Mesendoderm (in vitro differentiated cells): ENCODE measurements at regions not wholly inside any gene's neighbourhood (a gene's known extent, or its start where the extent isn't known, plus 50 kb on each side); places are given as distances from the start of the nearest gene placed in this dataset. TPM values are rescaled to one million over a fixed set of nuclear protein-coding genes. Genes with fewer than 3 reads are reported as not detected.

Experiments
- DNase-seq: peaks from one replicate; pipeline ENCODE4 v3.0.0; 2013
- H2AK5ac ChIP-seq: 2 replicates; pipeline ENCODE4 v1.6.1; 2013; ENCODE audit warnings: low read length, inconsistent platforms
- H2BK120ac ChIP-seq: 2 replicates; pipeline ENCODE4 v1.6.1; 2013; ENCODE audit warnings: low read depth, mild to moderate bottlenecking, low read length, moderate library complexity, mixed read lengths
- H2BK15ac ChIP-seq: replicated peaks from 2 replicates; pipeline ENCODE4 v1.6.1; 2013; ENCODE audit warnings: low read depth, mild to moderate bottlenecking, moderate library complexity
- H2BK5ac ChIP-seq: 2 replicates; pipeline ENCODE4 v1.6.1; 2013; ENCODE audit warnings: low read length, inconsistent platforms
- H3K18ac ChIP-seq: 2 replicates; pipeline ENCODE4 v1.6.1; 2013; ENCODE audit warnings: mild to moderate bottlenecking, low read length, mixed read lengths
- H3K23ac ChIP-seq: one replicate; pipeline ENCODE4 v1.6.1; 2013; ENCODE audit warnings: low read length
- H3K27ac ChIP-seq: 2 replicates; pipeline ENCODE4 v1.5.1; 2013; ENCODE audit warnings: low read depth, mild to moderate bottlenecking, inconsistent platforms, low read length, moderate library complexity
- H3K27me3 ChIP-seq: 2 replicates; pipeline ENCODE4 v1.6.1; 2013; ENCODE audit warnings: low read length, control low read depth, mild to moderate bottlenecking, inconsistent platforms; ENCODE audit not compliant: insufficient read depth, poor library complexity
- H3K36me3 ChIP-seq: 2 replicates; pipeline ENCODE4 v1.6.1; 2013; ENCODE audit warnings: low read length, inconsistent platforms; ENCODE audit not compliant: control insufficient read depth, insufficient read depth
- H3K4ac ChIP-seq: one replicate; pipeline ENCODE4 v1.6.1; 2013; ENCODE audit warnings: low read depth, mild to moderate bottlenecking, low read length, moderate library complexity
- H3K4me1 ChIP-seq: 2 replicates; pipeline ENCODE4 v1.6.1; 2013; ENCODE audit warnings: low read depth, low read length, inconsistent platforms; ENCODE audit not compliant: control insufficient read depth
- H3K4me2 ChIP-seq: 2 replicates; pipeline ENCODE4 v1.6.1; 2013; ENCODE audit warnings: low read length
- H3K4me3 ChIP-seq: 2 replicates; pipeline ENCODE4 v1.5.1; 2013; ENCODE audit warnings: mild to moderate bottlenecking, low read length
- H3K56ac ChIP-seq: one replicate; pipeline ENCODE4 v1.6.1; 2013; ENCODE audit warnings: low read length
- H3K79me1 ChIP-seq: 2 replicates; pipeline ENCODE4 v1.6.1; 2013; ENCODE audit warnings: low read length, inconsistent platforms
- H3K79me2 ChIP-seq: 2 replicates; pipeline ENCODE4 v1.6.1; 2013; ENCODE audit warnings: mild to moderate bottlenecking, low read length; ENCODE audit not compliant: control insufficient read depth, insufficient read depth
- H3K9ac ChIP-seq: 2 replicates; pipeline ENCODE4 v1.6.1; 2013; ENCODE audit warnings: low read length, inconsistent platforms
- H4K5ac ChIP-seq: one replicate; pipeline ENCODE4 v1.6.1; 2013; ENCODE audit warnings: low read length
- H4K8ac ChIP-seq: one replicate; pipeline ENCODE4 v1.6.1; 2013; ENCODE audit warnings: low read depth, mild to moderate bottlenecking, control low read depth, low read length, moderate library complexity
- WGBS: extraction: QIAGEN DNeasy Blood & Tissue Kit; methylation state at CpG from one replicate; pipeline ENCODE4 v1.1.7; 2013; ENCODE audit warnings: low lambda C conversion rate, missing lambda C conversion rate; ENCODE audit not compliant: insufficient coverage; ENCODE audit errors: extremely low coverage; 5-methylcytosine and 5-hydroxymethylcytosine counted together
- small RNA-seq: library from polyadenylated mRNA; stranded (forward); fragments of <200 nt; extraction: miRNeasy Mini kit (QIAGEN cat#:217004); gene quantifications from one replicate; pipeline ENCODE3, GENCODE V24; 2013; ENCODE audit not compliant: insufficient read depth

- Histone ChIP-seq H2BK120ac (no peak overlapping the region), H3K18ac (no peak overlapping the region), H3K36me3 (no peaks in the 10 kb centered on the region), H2BK15ac (no peak overlapping the region), H3K56ac (no peak overlapping the region), H3K4me1 (no peaks in the 10 kb centered on the region), H3K9ac (no peak overlapping the region), H3K27me3 (peaks cover 3% of the 10 kb centered on the region), H3K4me2 (no peak overlapping the region), H2AK5ac (no peak overlapping the region), H3K27ac (no peak overlapping the region), H3K4me3 (no peak overlapping the region), H4K5ac (no peak overlapping the region), H2BK5ac (no peak overlapping the region), H3K79me1 (no peaks in the 10 kb centered on the region), H4K8ac (no peak overlapping the region), H3K79me2 (no peaks in the 10 kb centered on the region), H3K4ac (no peak overlapping the region), H3K23ac (no peak overlapping the region)
- DNase-seq, result no peak
- no CpG with 5 or more reads among the region's 5 CpGs for WGBS
These were observed 49.7 kb upstream of the ELOVL5 start for GRCh38 chr6:53398247-53399026.

Small RNA genes lying in the stretch of these regions (small RNA-seq; reads per million reads assigned to genes)
- gene NANOGP3, result not detected
